ENCODE measurements at regions not wholly inside any gene's neighbourhood (a gene's known extent, or its start where the extent isn't known, plus 50 kb on each side); places are given as distances from the start of the nearest gene placed in this dataset.

GRCh38 chr12:93165384-93165932 is 212.3 kb upstream of the NUDT4 start (continued):
- TF ChIP-seq EGR1 (IDR thresholded peaks at IDR 0.05; ENCODE audit: low read depth) (no peak), SIN3A (IDR thresholded peaks at IDR 0.05; ENCODE audit: low read depth) (no peak), ZNF274 (IDR thresholded peaks at IDR 0.05; ENCODE audit: low read depth, low read length) (no peak), EZH2phosphoT487 (IDR thresholded peaks at IDR 0.05; ENCODE audit: borderline replicate concordance) (no peak), POLR2AphosphoS5 (IDR thresholded peaks at IDR 0.05; ENCODE audit: low read depth, low read length) (no peak), RAD21 (IDR thresholded peaks at IDR 0.05; ENCODE audit: low read depth) (no peak), ELF1 (IDR thresholded peaks at IDR 0.05; ENCODE audit: borderline replicate concordance, low read depth) (no peak)
- TF ChIP-seq, protein P1, sequence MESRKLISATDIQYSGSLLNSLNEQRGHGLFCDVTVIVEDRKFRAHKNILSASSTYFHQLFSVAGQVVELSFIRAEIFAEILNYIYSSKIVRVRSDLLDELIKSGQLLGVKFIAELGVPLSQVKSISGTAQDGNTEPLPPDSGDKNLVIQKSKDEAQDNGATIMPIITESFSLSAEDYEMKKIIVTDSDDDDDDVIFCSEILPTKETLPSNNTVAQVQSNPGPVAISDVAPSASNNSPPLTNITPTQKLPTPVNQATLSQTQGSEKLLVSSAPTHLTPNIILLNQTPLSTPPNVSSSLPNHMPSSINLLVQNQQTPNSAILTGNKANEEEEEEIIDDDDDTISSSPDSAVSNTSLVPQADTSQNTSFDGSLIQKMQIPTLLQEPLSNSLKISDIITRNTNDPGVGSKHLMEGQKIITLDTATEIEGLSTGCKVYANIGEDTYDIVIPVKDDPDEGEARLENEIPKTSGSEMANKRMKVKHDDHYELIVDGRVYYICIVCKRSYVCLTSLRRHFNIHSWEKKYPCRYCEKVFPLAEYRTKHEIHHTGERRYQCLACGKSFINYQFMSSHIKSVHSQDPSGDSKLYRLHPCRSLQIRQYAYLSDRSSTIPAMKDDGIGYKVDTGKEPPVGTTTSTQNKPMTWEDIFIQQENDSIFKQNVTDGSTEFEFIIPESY (IDR thresholded peaks at IDR 0.05; ENCODE audit: extremely low read depth, insufficient replicate concordance, low read length), result no peak

GRCh38 chr12:93166541-93167307 is 211.0 kb upstream of the NUDT4 start:
- Histone ChIP-seq H3K79me2 (ENCODE audit: insufficient read depth, low read length) (no peaks in the 10 kb centered on the region), H3K9me2 (ENCODE audit: insufficient read depth) (peaks cover 5% of the 10 kb centered on the region; the same call in 1 of the 2 replicates), H3K9ac (ENCODE audit: low read length) (no peak overlapping the region), H2AFZ (ENCODE audit: low read depth, low read length, poor library complexity, severe bottlenecking) (no peak overlapping the region), H3K4me3 (replicated peaks in 1 of 2; ENCODE audit: low read depth in 1 of 2, low read length in 2 of 2) (no peak overlapping the region), H3K4me1 (ENCODE audit: control insufficient read depth in 1 of 2, insufficient read depth in 2 of 2, low read length in 2 of 2) (no peaks in the 10 kb centered on the region), H3K36me3 (ENCODE audit: control insufficient read depth in 1 of 2, insufficient read depth in 2 of 2, low read length in 2 of 2) (no peaks in the 10 kb centered on the region), H4K20me1 (ENCODE audit: insufficient read depth) (no peaks in the 10 kb centered on the region), H3K4me2 (ENCODE audit: low read length) (no peak overlapping the region), H3K27me3 (ENCODE audit: insufficient read depth, low read length) (no peaks in the 10 kb centered on the region), H3K27ac (ENCODE audit: low read depth, low read length) (no peak overlapping the region), H3K9me3 (ENCODE audit: control insufficient read depth in 1 of 2, insufficient read depth in 1 of 2, low read depth in 1 of 2, low read length in 2 of 2) (no peaks in the 10 kb centered on the region)
- RAD21 ChIA-PET (ENCODE audit: low non-redundant PET in 1 of 2, low total read pairs in 2 of 2, uncharacterized antibody in 2 of 2, unreplicated experiment in 2 of 2), result no interaction called here
- TF ChIP-seq JUND (IDR thresholded peaks at IDR 0.05) (no peak), YY1 (IDR thresholded peaks at IDR 0.05; ENCODE audit: extremely low read depth, insufficient replicate concordance, low read depth, low read length) (no peak), POLR2A (IDR thresholded peaks at IDR 0.05; ENCODE audit: borderline replicate concordance, extremely low read depth, insufficient read depth, insufficient read length) (no peak), SIN3A (IDR thresholded peaks at IDR 0.05; ENCODE audit: low read depth) (no peak), SP1 (IDR thresholded peaks at IDR 0.05; ENCODE audit: low read depth) (no peak), RAD21 (IDR thresholded peaks at IDR 0.05; ENCODE audit: low read depth) (no peak), EGR1 (IDR thresholded peaks at IDR 0.05; ENCODE audit: low read depth) (no peak), CEBPB (IDR thresholded peaks at IDR 0.05; ENCODE audit: low read depth) (no peak), CBX3 (IDR thresholded peaks at IDR 0.05; ENCODE audit: low read depth) (no peak), ATF3 (IDR thresholded peaks at IDR 0.05) (no peak), REST (IDR thresholded peaks at IDR 0.05; ENCODE audit: low read depth) (no peak)
- TF ChIP-seq, protein P1 (IDR thresholded peaks at IDR 0.05; ENCODE audit: extremely low read depth, insufficient replicate concordance, low read length), result no peak
- CTCF ChIA-PET, result no interaction called here
- no peak for DNase-seq (ENCODE audit: low read depth, low spot score)
- intact Hi-C loops (cut with micrococcal nuclease), result no loop called here
- no peak for ATAC-seq
- POLR2A ChIA-PET, result no interaction called here
- no TSS peak for BruUV-seq (replicated peaks)
